HEK293 (cell line): ENCODE measurements at regions not wholly inside any gene's neighbourhood (a gene's known extent, or its start where the extent isn't known, plus 50 kb on each side); places are given as distances from the start of the nearest gene placed in this dataset.

Source experiments
- CTCF ChIA-PET: fragments of 350-600 bp; formaldehyde crosslinking; extraction: SDS; loops from one replicate; lab custom pipeline; 2021; ENCODE audit warnings: antibody characterized with exemption; lab: Yijun Ruan, JAX
- POLR2A ChIA-PET: fragments of 300-600 bp; formaldehyde crosslinking; extraction: SDS; loops from one replicate; lab custom pipeline; 2020; ENCODE audit warnings: antibody characterized with exemption, inconsistent platforms; lab: Yijun Ruan, JAX
- H3K27ac ChIP-seq: fragments of 200-500 bp; sonication (Bioruptor generic); 2 replicates; pipeline ENCODE4 v1.5.1; 2014; ENCODE audit warnings: low read depth, low read length, control low read depth, inconsistent platforms; ENCODE audit errors: extremely low read depth
- H3K36me3 ChIP-seq, 2 experiments: fragments of 200-500 bp in 1 of 2; sonication (Bioruptor generic) in 1 of 2; 1 replicate in 1 of 2; 2 replicates in 1 of 2; pipeline ENCODE4 v1.5.1; 2014 to 2017; ENCODE audit warnings: inconsistent platforms in 2 of 2, low read length in 2 of 2; ENCODE audit not compliant: control insufficient read depth in 2 of 2, insufficient read depth in 1 of 2
- H3K4me1 ChIP-seq: fragments of 200-500 bp; sonication (Bioruptor generic); 2 replicates; pipeline ENCODE4 v1.5.1; 2014; ENCODE audit warnings: mild to moderate bottlenecking, low read length, inconsistent platforms; ENCODE audit not compliant: control insufficient read depth, insufficient read depth
- H3K4me3 ChIP-seq: 2 replicates; pipeline ENCODE4 v1.5.1; 2011; ENCODE audit warnings: low read depth, mild to moderate bottlenecking, control low read depth, low read length, moderate library complexity
- H3K9me3 ChIP-seq: fragments of 200-500 bp; sonication (Bioruptor generic); 2 replicates; pipeline ENCODE4 v1.5.1; 2014; ENCODE audit warnings: low read depth, low read length, inconsistent platforms; ENCODE audit not compliant: control insufficient read depth, insufficient read depth
- IKZF3 ChIP-seq: fragments of 450-650 bp; IDR thresholded peaks from 2 replicates; pipeline ENCODE4 v1.5.0; 2018; ENCODE audit warnings: missing biosample characterization, mild to moderate bottlenecking, missing genetic modification characterization, moderate library complexity
- INSM2 ChIP-seq: fragments of 450-650 bp; formaldehyde crosslinking; IDR thresholded peaks from 2 replicates; pipeline ENCODE4 v1.5.1; 2016; ENCODE audit warnings: missing biosample characterization, missing genetic modification characterization
- PRDM10 ChIP-seq: fragments of 450-650 bp; formaldehyde crosslinking; IDR thresholded peaks from 2 replicates; pipeline ENCODE4 v1.5.1; 2016; ENCODE audit warnings: missing biosample characterization, missing genetic modification characterization
- PRDM6 ChIP-seq: fragments of 450-650 bp; formaldehyde crosslinking; IDR thresholded peaks from 2 replicates; pipeline ENCODE4 v1.5.1; 2017; ENCODE audit warnings: missing biosample characterization, missing genetic modification characterization
- SCRT2 ChIP-seq: fragments of 450-650 bp; formaldehyde crosslinking; IDR thresholded peaks from 2 replicates; pipeline ENCODE4 v1.5.1; 2016; ENCODE audit warnings: missing biosample characterization, missing genetic modification characterization
- SP7 ChIP-seq: fragments of 450-650 bp; formaldehyde crosslinking; IDR thresholded peaks from 2 replicates; pipeline ENCODE4 v1.5.1; 2016; ENCODE audit warnings: missing biosample characterization, missing genetic modification characterization
- YY1 ChIP-seq: fragments of 450-650 bp; formaldehyde crosslinking; IDR thresholded peaks from 2 replicates; pipeline ENCODE4 v1.5.1; 2018; ENCODE audit warnings: missing biosample characterization, missing genetic modification characterization
- ZBTB10 ChIP-seq: fragments of 450-650 bp; formaldehyde crosslinking; IDR thresholded peaks from 2 replicates; pipeline ENCODE4 v1.5.1; 2016; ENCODE audit warnings: missing biosample characterization, missing genetic modification characterization
- ZBTB17 ChIP-seq: fragments of 450-650 bp; formaldehyde crosslinking; IDR thresholded peaks from 2 replicates; pipeline ENCODE4 v1.5.1; 2016; ENCODE audit warnings: missing biosample characterization, missing genetic modification characterization
- ZBTB6 ChIP-seq: fragments of 450-650 bp; formaldehyde crosslinking; IDR thresholded peaks from 2 replicates; pipeline ENCODE4 v1.5.1; 2017; ENCODE audit warnings: missing biosample characterization, missing genetic modification characterization
- ZFP37 ChIP-seq: fragments of 450-650 bp; formaldehyde crosslinking; IDR thresholded peaks from 2 replicates; pipeline ENCODE4 v1.5.1; 2016; ENCODE audit warnings: missing biosample characterization, missing genetic modification characterization
- ZIC2 ChIP-seq: fragments of 450-650 bp; formaldehyde crosslinking; IDR thresholded peaks from 2 replicates; pipeline ENCODE4 v1.5.1; 2016; ENCODE audit warnings: missing biosample characterization, missing genetic modification characterization
- ZNF266 ChIP-seq: fragments of 450-650 bp; formaldehyde crosslinking; IDR thresholded peaks from 2 replicates; pipeline ENCODE4 v1.5.1; 2016; ENCODE audit warnings: missing biosample characterization, missing genetic modification characterization, low read depth
- ZNF510 ChIP-seq: fragments of 450-650 bp; formaldehyde crosslinking; IDR thresholded peaks from 2 replicates; pipeline ENCODE4 v1.5.1; 2018; ENCODE audit warnings: mild to moderate bottlenecking, missing genetic modification characterization, missing biosample characterization; ENCODE audit not compliant: insufficient replicate concordance
- ZNF561 ChIP-seq: fragments of 450-650 bp; IDR thresholded peaks from 2 replicates; pipeline ENCODE4 v1.5.1; 2018; ENCODE audit warnings: missing biosample characterization, missing genetic modification characterization, borderline replicate concordance
- ZNF571 ChIP-seq: fragments of 450-650 bp; formaldehyde crosslinking; IDR thresholded peaks from 2 replicates; pipeline ENCODE4 v1.5.0; 2017; ENCODE audit warnings: missing biosample characterization, missing genetic modification characterization
- ZNF624 ChIP-seq: fragments of 450-650 bp; formaldehyde crosslinking; IDR thresholded peaks from 2 replicates; pipeline ENCODE4 v1.5.1; 2017; ENCODE audit warnings: missing biosample characterization, missing genetic modification characterization
- ZNF639 ChIP-seq: fragments of 450-650 bp; formaldehyde crosslinking; IDR thresholded peaks from 2 replicates; pipeline ENCODE4 v1.5.1; 2016; ENCODE audit warnings: missing biosample characterization, missing genetic modification characterization
- ZNF654 ChIP-seq: fragments of 450-650 bp; formaldehyde crosslinking; IDR thresholded peaks from 2 replicates; pipeline ENCODE4 v1.5.1; 2016; ENCODE audit warnings: low read depth, missing biosample characterization, missing genetic modification characterization
- ZNF658 ChIP-seq: fragments of 450-650 bp; formaldehyde crosslinking; IDR thresholded peaks from 2 replicates; pipeline ENCODE4; 2016; ENCODE audit warnings: missing biosample characterization, missing genetic modification characterization
- ZNF707 ChIP-seq: fragments of 450-650 bp; formaldehyde crosslinking; IDR thresholded peaks from 2 replicates; pipeline ENCODE4 v1.5.1; 2016; ENCODE audit warnings: missing biosample characterization, missing genetic modification characterization
- ZSCAN23 ChIP-seq: fragments of 450-650 bp; formaldehyde crosslinking; IDR thresholded peaks from 2 replicates; pipeline ENCODE4 v1.5.1; 2016; ENCODE audit warnings: missing biosample characterization, missing genetic modification characterization
- ZSCAN30 ChIP-seq: fragments of 450-650 bp; IDR thresholded peaks from 2 replicates; pipeline ENCODE4 v1.5.1; 2018; ENCODE audit warnings: missing biosample characterization, mild to moderate bottlenecking, missing genetic modification characterization, moderate library complexity

- Histone ChIP-seq H3K4me1 (no peaks in the 10 kb centered on the region), H3K36me3 (no peaks in the 10 kb centered on the region), H3K4me3 (no peak overlapping the region), H3K9me3 (no peaks in the 10 kb centered on the region), H3K27ac (no peak overlapping the region)
- CTCF ChIA-PET = interaction anchor here (0.6 to 7.2 kb wide), 67 partner anchors 9 to 595 kb away, joined by 3 to 115 read pairs (median 4); no protein-coding TSS in a partner anchor
- POLR2A ChIA-PET = interaction anchor here (0.5 kb wide), 1 partner anchor 431 kb away, joined by 3 read pairs; no protein-coding TSS in a partner anchor
- no peak for TF ChIP-seq ZNF707 (tag by site-specific recombination)
- peak; percentile 34; the same call in 1 of the 2 replicates for TF ChIP-seq ZBTB17 (tag by site-specific recombination)
- no peak for TF ChIP-seq IKZF3 (tag by site-specific recombination)
- no peak for TF ChIP-seq ZNF266 (tag by site-specific recombination)
- TF ChIP-seq ZNF624 (tag by site-specific recombination) = no peak
- no peak for TF ChIP-seq SP7 (tag by site-specific recombination)
- no peak for TF ChIP-seq ZNF561 (tag by site-specific recombination)
- TF ChIP-seq ZIC2 (tag by site-specific recombination) = no peak
- no peak for TF ChIP-seq ZSCAN23 (tag by site-specific recombination)
- no peak for TF ChIP-seq YY1 (tag by site-specific recombination)
- no peak for TF ChIP-seq ZFP37
- TF ChIP-seq SCRT2 (tag by site-specific recombination) = no peak
- TF ChIP-seq ZSCAN30 (tag by site-specific recombination) = peak; percentile 57; the same call in 1 of the 2 replicates
- no peak for TF ChIP-seq ZBTB6
- no peak for TF ChIP-seq ZNF639 (tag by site-specific recombination)
- no peak for TF ChIP-seq PRDM10 (tag by site-specific recombination)
- no peak for TF ChIP-seq ZNF658 (tag by site-specific recombination)
- no peak for TF ChIP-seq ZNF510 (tag by site-specific recombination)
- TF ChIP-seq INSM2 (tag by site-specific recombination) = no peak
- no peak for TF ChIP-seq PRDM6 (tag by site-specific recombination)
- no peak for TF ChIP-seq ZBTB10
- peak; percentile 97 for TF ChIP-seq ZNF654
- no peak for TF ChIP-seq ZNF571 (tag by site-specific recombination)
Measured at GRCh38 chr5:146965761-146966659, 87.5 kb upstream of the PPP2R2B start.
